Sigmoid colon (tissue), 6 donors: ENCODE measurements at regions not wholly inside any gene's neighbourhood (a gene's known extent, or its start where the extent isn't known, plus 50 kb on each side); places are given as distances from the start of the nearest gene placed in this dataset.

Experiments used
- DNase-seq: peaks from one replicate; pipeline ENCODE4 v3.0.0-alpha.2; 2019
- H3K27ac ChIP-seq, 4 donors: fragments of 200-600 bp; sonication (generic); one replicate each; pipeline ENCODE4 v1.5.1; 2016 to 2019; ENCODE audit warnings: mild to moderate bottlenecking in 1 of 4
- H3K27me3 ChIP-seq, 3 donors: fragments of 200-600 bp; sonication (generic); one replicate each; pipeline ENCODE4 v1.5.1; 2019; ENCODE audit warnings: mild to moderate bottlenecking in 1 of 3
- H3K36me3 ChIP-seq, 4 donors: fragments of 200-600 bp; sonication (generic); one replicate each; pipeline ENCODE4 v1.5.1; 2016 to 2019
- H3K4me1 ChIP-seq, 4 donors: fragments of 200-600 bp; sonication (generic); one replicate each; pipeline ENCODE4 v1.5.1; 2017 to 2019
- H3K4me3 ChIP-seq, 4 donors: fragments of 200-600 bp; sonication (generic); one replicate each; pipeline ENCODE4 v1.5.1; 2017 to 2019; ENCODE audit warnings: mild to moderate bottlenecking in 2 of 4, moderate library complexity in 1 of 4
- H3K9me3 ChIP-seq, 4 donors: fragments of 200-600 bp in 3 of 4; sonication (generic) in 3 of 4; one replicate each; pipeline versions ENCODE4 v1.5.1 to v1.6.1; 2013 to 2019
- CTCF ChIP-seq, 4 experiments: fragments of 450-650 bp in 3 of 4; fragments of 200-600 bp in 1 of 4; IDR thresholded peaks; one replicate each; pipeline ENCODE4 v1.5.1; 2016 to 2019; ENCODE audit warnings: antibody characterized with exemption in 4 of 4, mild to moderate bottlenecking in 3 of 4, moderate library complexity in 2 of 4
- EP300 ChIP-seq, 4 donors: sonication (generic); formaldehyde crosslinking; IDR thresholded peaks; one replicate each; pipeline ENCODE4 v1.6.1; 2017; ENCODE audit warnings: antibody characterized with exemption in 4 of 4
- POLR2A ChIP-seq, 2 donors: fragments of 450-650 bp; IDR thresholded peaks; one replicate each; pipeline ENCODE4 v1.6.1; 2016; ENCODE audit warnings: antibody characterized with exemption in 2 of 2, mild to moderate bottlenecking in 2 of 2, moderate library complexity in 2 of 2
- POLR2AphosphoS5 ChIP-seq, 4 donors: sonication (generic); formaldehyde crosslinking; IDR thresholded peaks; one replicate each; pipeline ENCODE4 v1.6.1; 2017; ENCODE audit warnings: antibody characterized with exemption in 4 of 4
- WGBS, 2 donors: extraction: QIAGEN DNeasy Blood & Tissue Kit; methylation state at CpG; one replicate each; pipeline ENCODE4 v1.1.7; 2013; 5-methylcytosine and 5-hydroxymethylcytosine counted together
- intact Hi-C: fragments of 100-400 bp; cut with DNase I; formaldehyde crosslinking; loops from one replicate; pipeline ENCODE4 v1.15.1; 2023
- donor health status: healthy with polysubstance abuse.
- donor health status: healthy.

GRCh38 chr2:67251741-67252140 lies 145.4 kb upstream of the ETAA1 start:
- no peak for DNase-seq
- intact Hi-C loops, result no loop called here

GRCh38 chr2:67255933-67256615 lies 141.1 kb upstream of the ETAA1 start:
- Histone ChIP-seq H3K9me3 (no peaks in the 10 kb centered on the region), H3K36me3 (no peaks in the 10 kb centered on the region), H3K4me1 (peaks cover 0 to 24% (median 12%) of the 10 kb centered on the region in 4 donors), H3K4me3 (no peak overlapping the region), H3K27ac (peak overlapping the region in 1 of 4 donors; percentile 41), H3K27me3 (no peaks in the 10 kb centered on the region)
- intact Hi-C loops, result no loop called here
- no peak for DNase-seq
- 86 to 89% methylated on average over 2 of the region's 2 CpGs for WGBS, 2 donors
- TF ChIP-seq POLR2AphosphoS5 (IDR thresholded peaks at IDR 0.05) (no peak), EP300 (IDR thresholded peaks at IDR 0.05) (no peak), CTCF (IDR thresholded peaks at IDR 0.05) (no peak), POLR2A (IDR thresholded peaks at IDR 0.05) (no peak)

More at GRCh38 chr2:67251741-67252140, 145.4 kb upstream of the ETAA1 start:
- Histone ChIP-seq H3K27ac (no peak overlapping the region), H3K9me3 (no peaks in the 10 kb centered on the region), H3K4me3 (no peak overlapping the region), H3K36me3 (no peaks in the 10 kb centered on the region), H3K27me3 (no peaks in the 10 kb centered on the region), H3K4me1 (peaks cover 0 to 15% (median 4%) of the 10 kb centered on the region in 4 donors)
- 74 to 91% methylated on average over 3 of the region's 3 CpGs for WGBS, 2 donors
- no peak for TF ChIP-seq POLR2A (IDR thresholded peaks at IDR 0.05)
- no peak for TF ChIP-seq POLR2AphosphoS5 (IDR thresholded peaks at IDR 0.05)
- TF ChIP-seq CTCF (IDR thresholded peaks at IDR 0.05), result no peak
- no peak for TF ChIP-seq EP300 (IDR thresholded peaks at IDR 0.05)

- intact Hi-C loops, result no loop called here
Measured at GRCh38 chr2:67256892-67257291, 140.2 kb upstream of the ETAA1 start.

GRCh38 chr2:67258122-67258521 lies 139.0 kb upstream of the ETAA1 start:
- Histone ChIP-seq H3K4me3 (no peak overlapping the region), H3K9me3 (no peaks in the 10 kb centered on the region), H3K27me3 (no peaks in the 10 kb centered on the region), H3K27ac (peak overlapping the region in 2 of 4 donors; percentile 87 to 89), H3K36me3 (no peaks in the 10 kb centered on the region), H3K4me1 (peaks cover 0 to 28% (median 19%) of the 10 kb centered on the region in 4 donors)
- no peak for DNase-seq
- WGBS, 2 donors, result 86 to 90% methylated on average over 4 of the region's 4 CpGs
- TF ChIP-seq POLR2AphosphoS5 (IDR thresholded peaks at IDR 0.05) (no peak), EP300 (IDR thresholded peaks at IDR 0.05) (no peak), POLR2A (IDR thresholded peaks at IDR 0.05) (no peak), CTCF (IDR thresholded peaks at IDR 0.05) (no peak)
- intact Hi-C loops, result no loop called here

More at GRCh38 chr2:67256892-67257291, 140.2 kb upstream of the ETAA1 start:
- no peaks in the 10 kb centered on the region for H3K27me3 ChIP-seq
- peak overlapping the region in 1 of 4 donors; percentile 41 for H3K27ac ChIP-seq
- DNase-seq, result no peak
- no peaks in the 10 kb centered on the region for H3K36me3 ChIP-seq
- no peak for TF ChIP-seq POLR2A (IDR thresholded peaks at IDR 0.05)
- no peak for TF ChIP-seq CTCF (IDR thresholded peaks at IDR 0.05)
- no peak for TF ChIP-seq EP300 (IDR thresholded peaks at IDR 0.05)
- no peak for TF ChIP-seq POLR2AphosphoS5 (IDR thresholded peaks at IDR 0.05)
- peaks cover 0 to 28% (median 19%) of the 10 kb centered on the region in 4 donors for H3K4me1 ChIP-seq
- H3K4me3 ChIP-seq, result no peak overlapping the region
- H3K9me3 ChIP-seq, result no peaks in the 10 kb centered on the region
- 83 to 85% methylated on average over 3 of the region's 3 CpGs for WGBS, 2 donors
